IMR-90 (cell line): ENCODE measurements at regions not wholly inside any gene's neighbourhood (a gene's known extent, or its start where the extent isn't known, plus 50 kb on each side); places are given as distances from the start of the nearest gene placed in this dataset.
"Not testable (repeated sequence)": the region's sequence is repeated elsewhere in the genome, so short reads cannot be mapped to it uniquely, and the experiment has no call there.

Experiments used
- CEBPB ChIP-seq: IDR thresholded peaks from 2 replicates; pipeline ENCODE4 v1.6.1; 2012; ENCODE audit warnings: low read depth, low read length, improper control_type of control experiment
- CHD1 ChIP-seq: IDR thresholded peaks from 2 replicates; pipeline ENCODE4 v1.6.1; 2012; ENCODE audit warnings: low read depth, low read length, improper control_type of control experiment
- CTCF ChIP-seq: conservative IDR thresholded peaks from 2 replicates; pipeline ENCODE4 v1.5.1; 2012; ENCODE audit warnings: mild to moderate bottlenecking, low read depth, low read length, improper control_type of control experiment
- MXI1 ChIP-seq: IDR thresholded peaks from 2 replicates; pipeline ENCODE4 v1.6.1; 2012; ENCODE audit warnings: low read depth, mild to moderate bottlenecking, low read length, moderate library complexity, borderline replicate concordance
- POLR2A ChIP-seq: IDR thresholded peaks from 2 replicates; pipeline ENCODE4 v1.6.1; 2012; ENCODE audit warnings: mild to moderate bottlenecking, low read depth, low read length

- TF ChIP-seq CTCF, POLR2A, CHD1, CEBPB, MXI1: not testable (repeated sequence)
Observed at GRCh38 chr2:87695596-87696323, 52.1 kb upstream of the PLGLB2 start.
